CD14-positive monocyte (primary cell): ENCODE measurements at regions not wholly inside any gene's neighbourhood (a gene's known extent, or its start where the extent isn't known, plus 50 kb on each side); places are given as distances from the start of the nearest gene placed in this dataset.

Experiments
- DNase-seq, 3 donors: peaks; one replicate each; pipeline ENCODE4 v3.0.0-alpha.2; 2011 to 2022
- H2AFZ ChIP-seq: 2 replicates; pipeline ENCODE4 v1.6.0; 2012; ENCODE audit warnings: mild to moderate bottlenecking, low read depth, low read length, inconsistent platforms; ENCODE audit not compliant: insufficient read depth, poor library complexity, severe bottlenecking
- H3K27ac ChIP-seq, 2 donors: 1 replicate in 1 of 2; 2 replicates in 1 of 2; pipeline ENCODE4 v1.5.1; 2012 to 2013; ENCODE audit warnings: low read length in 2 of 2, control low read depth in 1 of 2, inconsistent platforms in 1 of 2, low read depth in 1 of 2, mild to moderate bottlenecking in 1 of 2
- H3K27me3 ChIP-seq, 2 donors: one replicate each; pipeline versions ENCODE4 v1.6.0 to v1.6.1; 2011 to 2013; ENCODE audit warnings: low read length in 2 of 2; ENCODE audit not compliant: control insufficient read depth in 2 of 2, insufficient read depth in 2 of 2
- H3K36me3 ChIP-seq, 2 donors: replicated peaks in 1 of 2; 1 replicate in 1 of 2; 2 replicates in 1 of 2; pipeline versions ENCODE4 v1.5.1 to v1.6.1; 2012 to 2013; ENCODE audit warnings: low read length in 2 of 2, control low read depth in 1 of 2, inconsistent platforms in 1 of 2, mild to moderate bottlenecking in 1 of 2; ENCODE audit not compliant: insufficient read depth in 2 of 2, control insufficient read depth in 1 of 2
- H3K4me1 ChIP-seq, 2 donors: 1 replicate in 1 of 2; 2 replicates in 1 of 2; pipeline versions ENCODE4 v1.5.1 to v1.6.1; 2012 to 2013; ENCODE audit warnings: low read length in 2 of 2, control low read depth in 1 of 2, inconsistent platforms in 1 of 2, mild to moderate bottlenecking in 1 of 2, moderate library complexity in 1 of 2; ENCODE audit not compliant: insufficient read depth in 2 of 2, control insufficient read depth in 1 of 2
- H3K4me2 ChIP-seq: replicated peaks from 2 replicates; pipeline ENCODE3; 2012; ENCODE audit warnings: low read length, moderate library complexity, mild to moderate bottlenecking; ENCODE audit not compliant: poor library complexity, severe bottlenecking; ENCODE audit errors: extremely low read depth
- H3K4me3 ChIP-seq, 3 experiments: fragments of 200-600 bp in 1 of 3; sonication (generic) in 1 of 3; replicated peaks in 1 of 3; 1 replicate in 2 of 3; 2 replicates in 1 of 3; pipeline ENCODE4 v1.5.1; 2011 to 2013; ENCODE audit warnings: low read length in 3 of 3, mild to moderate bottlenecking in 3 of 3, control low read depth in 2 of 3, low read depth in 2 of 3, inconsistent platforms in 1 of 3, moderate library complexity in 1 of 3
- H3K79me2 ChIP-seq: 2 replicates; pipeline ENCODE4 v1.6.0; 2012; ENCODE audit warnings: mild to moderate bottlenecking, control low read depth, inconsistent platforms, low read length, moderate library complexity; ENCODE audit not compliant: insufficient read depth
- H3K9ac ChIP-seq: 2 replicates; pipeline ENCODE4 v1.6.0; 2017; ENCODE audit warnings: low read length, mild to moderate bottlenecking; ENCODE audit not compliant: insufficient read depth, poor library complexity, severe bottlenecking
- H3K9me3 ChIP-seq, 2 donors: replicated peaks in 1 of 2; 1 replicate in 1 of 2; 2 replicates in 1 of 2; pipeline versions ENCODE4 v1.5.1 to v1.6.1; 2012 to 2013; ENCODE audit warnings: low read length in 2 of 2, control low read depth in 1 of 2; ENCODE audit not compliant: control insufficient read depth in 1 of 2, insufficient read depth in 1 of 2
- H4K20me1 ChIP-seq: 2 replicates; pipeline ENCODE4 v1.6.0; 2012; ENCODE audit warnings: mild to moderate bottlenecking, low read length, control low read depth, moderate library complexity; ENCODE audit not compliant: insufficient read depth
- H3K27ac Mint-ChIP-seq, 7 donors: one replicate each; pipeline ENCODE4 v1.8.0; 2020; ENCODE audit warnings: mild to moderate bottlenecking in 7 of 7, mixed read lengths in 7 of 7, moderate library complexity in 6 of 7, inconsistent platforms in 2 of 7
- H3K27me3 Mint-ChIP-seq, 3 donors: one replicate each; pipeline ENCODE4 v1.8.0; 2021 to 2022; ENCODE audit warnings: low read depth in 3 of 3, mild to moderate bottlenecking in 3 of 3, mixed read lengths in 3 of 3, moderate library complexity in 3 of 3, inconsistent platforms in 1 of 3
- H3K36me3 Mint-ChIP-seq, 2 donors: one replicate each; pipeline ENCODE4 v1.8.0; 2020; ENCODE audit warnings: mixed read lengths in 2 of 2, inconsistent platforms in 1 of 2, mild to moderate bottlenecking in 1 of 2
- H3K4me1 Mint-ChIP-seq: one replicate; pipeline ENCODE4 v1.8.0; 2020; ENCODE audit warnings: mild to moderate bottlenecking, mixed read lengths
- H3K4me3 Mint-ChIP-seq, 2 donors: one replicate each; pipeline ENCODE4 v1.8.0; 2020; ENCODE audit warnings: mild to moderate bottlenecking in 2 of 2, mixed read lengths in 2 of 2, moderate library complexity in 1 of 2
- H3K9me3 Mint-ChIP-seq, 7 donors: one replicate each; pipeline ENCODE4 v1.8.0; 2020 to 2022; ENCODE audit warnings: mixed read lengths in 7 of 7, mild to moderate bottlenecking in 6 of 7, moderate library complexity in 6 of 7, inconsistent platforms in 2 of 7
- CTCF ChIP-seq: fragments of 200-600 bp; IDR thresholded peaks from one replicate; pipeline ENCODE4 v1.8.0; 2022; ENCODE audit warnings: antibody characterized with exemption, mild to moderate bottlenecking
- WGBS: methylation state at CpG from one replicate; pipeline ENCODE4 v1.1.5; 2013; ENCODE audit warnings: missing lambda C conversion rate; ENCODE audit not compliant: insufficient coverage; 5-methylcytosine and 5-hydroxymethylcytosine counted together
- intact Hi-C, 2 donors: fragments of 100-400 bp; cut with micrococcal nuclease; formaldehyde crosslinking; loops; one replicate each; pipeline versions ENCODE4 v1.15.0 to v1.15.1; 2023

- no peaks in the 10 kb centered on the region for H3K9me3 ChIP-seq
Observed at GRCh38 chr11:134638796-134639430, 226.9 kb upstream of the B3GAT1 start.

More at GRCh38 chr11:134638796-134639430, 226.9 kb upstream of the B3GAT1 start:
- no peak overlapping the region for H3K4me3 ChIP-seq
- no peak overlapping the region for H3K4me2 ChIP-seq
- no peaks in the 10 kb centered on the region for H3K9me3 Mint-ChIP-seq
- no peak for DNase-seq
- no peak for TF ChIP-seq CTCF
- no peaks in the 10 kb centered on the region for H3K4me1 ChIP-seq
- H3K79me2 ChIP-seq: no peaks in the 10 kb centered on the region
- peaks cover 3 to 6% (median 4%) of the 10 kb centered on the region in 3 donors for H3K27me3 Mint-ChIP-seq
- H3K36me3 ChIP-seq: no peaks in the 10 kb centered on the region
- intact Hi-C loops: no loop called here
- H3K9ac ChIP-seq: no peak overlapping the region
- no peaks in the 10 kb centered on the region for H3K4me1 Mint-ChIP-seq
- no peak overlapping the region for H3K27ac Mint-ChIP-seq
- no peaks in the 10 kb centered on the region for H4K20me1 ChIP-seq
- H3K27me3 ChIP-seq: no peaks in the 10 kb centered on the region
- H3K36me3 Mint-ChIP-seq: no peaks in the 10 kb centered on the region
- 60% methylated on average over 9 of the region's 10 CpGs for WGBS
- no peak overlapping the region for H2AFZ ChIP-seq
- no peak overlapping the region for H3K27ac ChIP-seq
- no peak overlapping the region for H3K4me3 Mint-ChIP-seq
